ENCODE measurements at regions not wholly inside any gene's neighbourhood (a gene's known extent, or its start where the extent isn't known, plus 50 kb on each side); places are given as distances from the start of the nearest gene placed in this dataset.

DNA sequence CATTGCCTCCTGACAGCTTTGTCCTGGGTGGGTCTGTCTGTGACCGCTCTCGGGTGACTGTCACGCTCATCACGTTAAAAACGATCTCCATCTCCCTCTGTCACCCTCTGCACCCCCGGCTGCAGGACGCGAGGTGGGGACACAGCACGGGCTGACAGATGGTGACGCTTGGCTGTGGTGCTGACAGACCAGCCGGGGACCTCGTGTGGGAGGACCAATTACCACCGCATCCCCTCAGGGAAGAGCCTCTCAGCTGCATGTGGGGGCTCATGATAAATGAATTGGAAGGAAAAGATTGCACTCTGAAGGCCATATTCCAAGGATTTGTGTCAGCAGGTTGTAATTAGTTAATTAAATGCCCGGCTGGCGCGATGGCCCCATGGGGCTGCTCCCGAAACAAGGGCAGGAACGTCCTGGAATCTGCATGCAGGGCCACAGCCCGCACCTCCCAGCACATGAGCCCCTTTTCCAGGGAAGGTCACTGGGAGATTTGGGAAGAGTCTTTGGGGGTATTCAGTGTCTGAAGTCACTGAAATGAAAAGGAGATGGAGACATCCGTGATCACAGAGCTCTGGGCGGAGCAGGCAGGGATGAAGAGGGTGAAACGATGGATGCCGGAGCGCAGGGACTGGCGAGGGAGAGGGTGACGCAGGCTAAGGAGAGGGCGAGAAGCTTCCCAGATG lies 87.1 kb downstream of the ERMARD start:
- TF ChIP-seq, protein P1, sequence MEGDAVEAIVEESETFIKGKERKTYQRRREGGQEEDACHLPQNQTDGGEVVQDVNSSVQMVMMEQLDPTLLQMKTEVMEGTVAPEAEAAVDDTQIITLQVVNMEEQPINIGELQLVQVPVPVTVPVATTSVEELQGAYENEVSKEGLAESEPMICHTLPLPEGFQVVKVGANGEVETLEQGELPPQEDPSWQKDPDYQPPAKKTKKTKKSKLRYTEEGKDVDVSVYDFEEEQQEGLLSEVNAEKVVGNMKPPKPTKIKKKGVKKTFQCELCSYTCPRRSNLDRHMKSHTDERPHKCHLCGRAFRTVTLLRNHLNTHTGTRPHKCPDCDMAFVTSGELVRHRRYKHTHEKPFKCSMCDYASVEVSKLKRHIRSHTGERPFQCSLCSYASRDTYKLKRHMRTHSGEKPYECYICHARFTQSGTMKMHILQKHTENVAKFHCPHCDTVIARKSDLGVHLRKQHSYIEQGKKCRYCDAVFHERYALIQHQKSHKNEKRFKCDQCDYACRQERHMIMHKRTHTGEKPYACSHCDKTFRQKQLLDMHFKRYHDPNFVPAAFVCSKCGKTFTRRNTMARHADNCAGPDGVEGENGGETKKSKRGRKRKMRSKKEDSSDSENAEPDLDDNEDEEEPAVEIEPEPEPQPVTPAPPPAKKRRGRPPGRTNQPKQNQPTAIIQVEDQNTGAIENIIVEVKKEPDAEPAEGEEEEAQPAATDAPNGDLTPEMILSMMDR (conservative IDR thresholded peaks at IDR 0.05), result no peak
- no peak for TF ChIP-seq ZFX (IDR thresholded peaks at IDR 0.05)

Measured in C4-2B (cell line).